IMR-90 (cell line): ENCODE measurements at regions not wholly inside any gene's neighbourhood (a gene's known extent, or its start where the extent isn't known, plus 50 kb on each side); places are given as distances from the start of the nearest gene placed in this dataset.

Experiments used
- ATAC-seq: fragments of 200-7000 bp; cut with Tn5 transposase; 2 replicates; pipeline ENCODE4 v1.9.1; 2020; ENCODE audit warnings: low read depth, mild to moderate bottlenecking, moderate library complexity
- BruUV-seq: library from RNA; stranded (reverse); fragments of 400-500 nt; replicated peaks from 2 replicates; lab custom pipeline; 2021; lab: Mats Ljungman, UMichigan
- CTCF ChIA-PET: fragments of 300-600 bp; formaldehyde crosslinking; extraction: SDS; loops from one replicate; lab custom pipeline; 2021; ENCODE audit warnings: antibody characterized with exemption; lab: Yijun Ruan, JAX
- POLR2A ChIA-PET: fragments of 300-600 bp; sonication (Branson Sonifier 250); formaldehyde crosslinking; loops from one replicate; lab custom pipeline; 2022; ENCODE audit warnings: antibody characterized with exemption; ENCODE audit not compliant: unreplicated experiment; lab: Charles Lee
- DNase-seq: peaks from one replicate; pipeline ENCODE4 v3.0.0; 2013
- H2AFZ ChIP-seq: replicated peaks from 2 replicates; pipeline ENCODE3; 2013; ENCODE audit warnings: low read length, mild to moderate bottlenecking; ENCODE audit not compliant: poor library complexity
- H2AK5ac ChIP-seq: 2 replicates; pipeline ENCODE4 v1.6.1; 2013; ENCODE audit warnings: low read depth, low read length, inconsistent platforms
- H2AK9ac ChIP-seq: replicated peaks from 2 replicates; pipeline ENCODE3; 2013; ENCODE audit warnings: mild to moderate bottlenecking, low read depth, low read length, moderate library complexity; ENCODE audit not compliant: poor library complexity
- H2BK120ac ChIP-seq: 2 replicates; pipeline ENCODE4 v1.6.1; 2013; ENCODE audit warnings: low read depth, low read length, inconsistent platforms
- H2BK15ac ChIP-seq: 3 replicates; pipeline ENCODE4 v1.6.1; 2013; ENCODE audit warnings: low read depth, low read length, inconsistent platforms
- H2BK20ac ChIP-seq: 2 replicates; pipeline ENCODE4 v1.6.1; 2013; ENCODE audit warnings: low read depth, mild to moderate bottlenecking, inconsistent platforms, low read length, moderate library complexity
- H2BK5ac ChIP-seq: 2 replicates; pipeline ENCODE4 v1.6.1; 2013; ENCODE audit warnings: mild to moderate bottlenecking, low read depth, low read length, inconsistent platforms; ENCODE audit not compliant: poor library complexity, severe bottlenecking
- H3K14ac ChIP-seq: replicated peaks from 2 replicates; pipeline ENCODE4 v1.6.1; 2013; ENCODE audit warnings: low read depth, low read length, inconsistent platforms
- H3K18ac ChIP-seq: 2 replicates; pipeline ENCODE4 v1.6.1; 2013; ENCODE audit warnings: low read depth, low read length, control low read depth
- H3K23ac ChIP-seq: 2 replicates; pipeline ENCODE4 v1.6.1; 2013; ENCODE audit warnings: low read depth, low read length, inconsistent platforms
- H3K27ac ChIP-seq: 2 replicates; pipeline ENCODE4 v1.5.1; 2013; ENCODE audit warnings: mild to moderate bottlenecking, control low read depth, low read length; ENCODE audit not compliant: insufficient read depth
- H3K27me3 ChIP-seq: 2 replicates; pipeline ENCODE4 v1.6.1; 2013; ENCODE audit warnings: low read length; ENCODE audit not compliant: control insufficient read depth, insufficient read depth
- H3K36me3 ChIP-seq: 2 replicates; pipeline ENCODE4 v1.6.1; 2013; ENCODE audit warnings: low read length, mixed read lengths; ENCODE audit not compliant: control insufficient read depth, insufficient read depth
- H3K4ac ChIP-seq: 2 replicates; pipeline ENCODE4 v1.6.1; 2013; ENCODE audit warnings: low read depth, low read length, inconsistent platforms
- H3K4me1 ChIP-seq: 2 replicates; pipeline ENCODE4 v1.6.1; 2013; ENCODE audit warnings: low read length, mixed read lengths; ENCODE audit not compliant: control insufficient read depth, insufficient read depth
- H3K4me2 ChIP-seq: 2 replicates; pipeline ENCODE4 v1.6.1; 2013; ENCODE audit warnings: low read depth, mild to moderate bottlenecking, control low read depth, low read length, moderate library complexity
- H3K4me3 ChIP-seq: 2 replicates; pipeline ENCODE4 v1.5.1; 2013; ENCODE audit warnings: low read depth, mild to moderate bottlenecking, control low read depth, low read length, moderate library complexity; ENCODE audit not compliant: insufficient read depth
- H3K56ac ChIP-seq: 2 replicates; pipeline ENCODE4 v1.6.1; 2013; ENCODE audit warnings: low read length, inconsistent platforms; ENCODE audit not compliant: insufficient read depth; ENCODE audit errors: extremely low read depth
- H3K79me1 ChIP-seq, 2 experiments: 2 replicates each; pipeline ENCODE4 v1.6.1; 2013; ENCODE audit warnings: low read length in 2 of 2, inconsistent platforms in 1 of 2, low read depth in 1 of 2
- H3K9ac ChIP-seq: 2 replicates; pipeline ENCODE4 v1.6.1; 2013; ENCODE audit warnings: low read depth, low read length, control low read depth
- H3K9me1 ChIP-seq: 2 replicates; pipeline ENCODE4 v1.6.1; 2013; ENCODE audit warnings: low read length, inconsistent platforms; ENCODE audit not compliant: insufficient read depth
- H3K9me3 ChIP-seq: 2 replicates; pipeline ENCODE4 v1.6.1; 2013; ENCODE audit warnings: low read length; ENCODE audit not compliant: control insufficient read depth, insufficient read depth
- H4K20me1 ChIP-seq: 2 replicates; pipeline ENCODE4 v1.6.1; 2013; ENCODE audit warnings: low read length, inconsistent platforms; ENCODE audit not compliant: insufficient read depth
- H4K5ac ChIP-seq: 2 replicates; pipeline ENCODE4 v1.6.1; 2013; ENCODE audit warnings: mild to moderate bottlenecking, low read depth, low read length, control low read depth
- H4K8ac ChIP-seq, 2 experiments: 2 replicates each; pipeline ENCODE4 v1.6.1; 2013; ENCODE audit warnings: low read depth in 2 of 2, low read length in 2 of 2, control low read depth in 1 of 2, inconsistent platforms in 1 of 2
- H4K91ac ChIP-seq: 2 replicates; pipeline ENCODE4 v1.6.1; 2013; ENCODE audit warnings: low read depth, low read length, inconsistent platforms; ENCODE audit not compliant: insufficient read depth
- BHLHE40 ChIP-seq: fragments of 150-350 bp; IDR thresholded peaks from 2 replicates; pipeline ENCODE4 v1.6.1; 2016; ENCODE audit warnings: mild to moderate bottlenecking, low read depth, low read length
- CEBPB ChIP-seq: IDR thresholded peaks from 2 replicates; pipeline ENCODE4 v1.6.1; 2012; ENCODE audit warnings: low read depth, low read length, improper control_type of control experiment
- CHD1 ChIP-seq: IDR thresholded peaks from 2 replicates; pipeline ENCODE4 v1.6.1; 2012; ENCODE audit warnings: low read depth, low read length, improper control_type of control experiment
- CTCF ChIP-seq: conservative IDR thresholded peaks from 2 replicates; pipeline ENCODE4 v1.5.1; 2012; ENCODE audit warnings: mild to moderate bottlenecking, low read depth, low read length, improper control_type of control experiment
- ELK1 ChIP-seq: fragments of 150-350 bp; IDR thresholded peaks from 2 replicates; pipeline ENCODE4 v1.6.1; 2016; ENCODE audit warnings: low read depth, mild to moderate bottlenecking, low read length, moderate library complexity, borderline replicate concordance
- FOS ChIP-seq: fragments of 150-350 bp; IDR thresholded peaks from 2 replicates; pipeline ENCODE4 v1.6.1; 2016; ENCODE audit warnings: low read depth, low read length
- MAFK ChIP-seq: IDR thresholded peaks from 2 replicates; pipeline ENCODE4 v1.6.1; 2012; ENCODE audit warnings: low read depth, low read length, improper control_type of control experiment
- MAZ ChIP-seq: IDR thresholded peaks from 2 replicates; pipeline ENCODE4 v1.6.1; 2012; ENCODE audit warnings: low read depth, mild to moderate bottlenecking, low read length, improper control_type of control experiment, moderate library complexity, borderline replicate concordance
- MXI1 ChIP-seq: IDR thresholded peaks from 2 replicates; pipeline ENCODE4 v1.6.1; 2012; ENCODE audit warnings: low read depth, mild to moderate bottlenecking, low read length, moderate library complexity, borderline replicate concordance
- NFE2L2 ChIP-seq: fragments of 150-350 bp; IDR thresholded peaks from 2 replicates; pipeline ENCODE4 v1.6.1; 2016; ENCODE audit warnings: low read depth, mild to moderate bottlenecking, low read length
- POLR2A ChIP-seq: IDR thresholded peaks from 2 replicates; pipeline ENCODE4 v1.6.1; 2012; ENCODE audit warnings: mild to moderate bottlenecking, low read depth, low read length
- RAD21 ChIP-seq: IDR thresholded peaks from 2 replicates; pipeline ENCODE4 v1.6.1; 2012; ENCODE audit warnings: low read length, improper control_type of control experiment
- RCOR1 ChIP-seq: IDR thresholded peaks from 2 replicates; pipeline ENCODE4 v1.6.1; 2012; ENCODE audit warnings: mild to moderate bottlenecking, low read length, improper control_type of control experiment; ENCODE audit not compliant: insufficient replicate concordance
- RFX5 ChIP-seq: IDR thresholded peaks from 2 replicates; pipeline ENCODE4 v1.8.0; 2012; ENCODE audit warnings: low read depth, mild to moderate bottlenecking, low read length, moderate library complexity
- SMC3 ChIP-seq: fragments of 150-350 bp; IDR thresholded peaks from 2 replicates; pipeline ENCODE4 v1.6.1; 2016; ENCODE audit warnings: low read depth, mild to moderate bottlenecking, antibody characterized with exemption, low read length, moderate library complexity
- USF2 ChIP-seq: fragments of 150-350 bp; IDR thresholded peaks from 2 replicates; pipeline ENCODE4 v1.6.1; 2017; ENCODE audit warnings: mild to moderate bottlenecking, antibody characterized with exemption, low read length, low read depth
- WGBS, 2 experiments: methylation state at CpG; one replicate each; pipeline versions ENCODE4 v1.1.5 to v1.1.7; 2013; ENCODE audit warnings: missing lambda C conversion rate in 2 of 2; ENCODE audit not compliant: insufficient read length in 1 of 2; ENCODE audit errors: extremely low coverage in 2 of 2; 5-methylcytosine and 5-hydroxymethylcytosine counted together
- dilution Hi-C: fragments of 300-500 bp; cut with HindIII; formaldehyde crosslinking; loops from one replicate; pipeline ENCODE4 v1.14.3; 2018; ENCODE audit warnings: low sequenced_read_pairs; ENCODE audit not compliant: unreplicated experiment
- in situ Hi-C: fragments of 300-500 bp; cut with MboI; formaldehyde crosslinking; loops from 3 replicates; pipeline ENCODE4 v1.14.3; 2019; ENCODE audit warnings: low sequenced_read_pairs, inconsistent platforms, mixed read lengths
- intact Hi-C: fragments of 100-400 bp; cut with micrococcal nuclease; formaldehyde crosslinking; loops from 2 replicates; pipeline ENCODE4 v1.10.0; 2022

GRCh38 chr5:160991205-160991604 is 139.2 kb upstream of the ATP10B start:
- no peak for TF ChIP-seq MAZ
- TF ChIP-seq RAD21 = no peak
- TF ChIP-seq USF2 = no peak
- TF ChIP-seq CTCF = no peak
- TF ChIP-seq FOS = no peak
- TF ChIP-seq CHD1 = no peak
- no peak for TF ChIP-seq CEBPB
- no peak for TF ChIP-seq ELK1
- no peak for TF ChIP-seq MAFK
- TF ChIP-seq RCOR1 = no peak
- no peak for TF ChIP-seq RFX5
- TF ChIP-seq MXI1 = no peak
- TF ChIP-seq BHLHE40 = no peak
- no peak for TF ChIP-seq POLR2A
- TF ChIP-seq NFE2L2 = no peak
- no peak for TF ChIP-seq SMC3
- no peak overlapping the region for H3K9ac ChIP-seq
- H2BK120ac ChIP-seq = no peak overlapping the region
- dilution Hi-C loops = no loop called here
- H2BK15ac ChIP-seq = no peak overlapping the region
- in situ Hi-C loops = no loop called here
- BruUV-seq = no TSS peak
- no peaks in the 10 kb centered on the region for H3K4me1 ChIP-seq
- DNase-seq = no peak
- no peak overlapping the region for H3K4ac ChIP-seq
- H4K91ac ChIP-seq = no peak overlapping the region
- no peak overlapping the region for H2AK9ac ChIP-seq
- intact Hi-C loops = no loop called here
- H3K27ac ChIP-seq = no peak overlapping the region
- H3K9me3 ChIP-seq = peaks cover 9% of the 10 kb centered on the region; the same call in 1 of the 2 replicates
- no peaks in the 10 kb centered on the region for H3K27me3 ChIP-seq
- H3K56ac ChIP-seq = no peak overlapping the region
- H4K8ac ChIP-seq = no peak overlapping the region
- ATAC-seq = no peak
- H3K23ac ChIP-seq = no peak overlapping the region
- no peak overlapping the region for H2AFZ ChIP-seq
- ChIA-PET CTCF (no interaction called here), POLR2A (no interaction called here)
- no peak overlapping the region for H3K14ac ChIP-seq
- no peaks in the 10 kb centered on the region for H3K36me3 ChIP-seq
- H2AK5ac ChIP-seq = no peak overlapping the region
- H3K18ac ChIP-seq = no peak overlapping the region
- no peak overlapping the region for H2BK20ac ChIP-seq
- H3K4me3 ChIP-seq = no peak overlapping the region
- no peaks in the 10 kb centered on the region for H3K79me1 ChIP-seq
- no peaks in the 10 kb centered on the region for H4K20me1 ChIP-seq
- H2BK5ac ChIP-seq = no peak overlapping the region
- H4K5ac ChIP-seq = no peak overlapping the region
- WGBS, 2 experiments = no CpG with 5 or more reads among the region's 1 CpG
- no peak overlapping the region for H3K4me2 ChIP-seq
- no peaks in the 10 kb centered on the region for H3K9me1 ChIP-seq
